Mucosa of gallbladder (tissue), 1 donor: ENCODE measurements at regions not wholly inside any gene's neighbourhood (a gene's known extent, or its start where the extent isn't known, plus 50 kb on each side); places are given as distances from the start of the nearest gene placed in this dataset.

ENCODE experiments used
- DNase-seq: peaks from one replicate; pipeline ENCODE4 v3.0.0-alpha.2; 2020; ENCODE audit warnings: low spot score
- donor health status: DM: no; HTN: no; CAD: no.

- DNase-seq: no peak
These were observed 53.7 kb upstream of the HSD17B12 start for GRCh38 chr11:43626798-43627197.
